Testis (tissue), 2 donors: ENCODE measurements at regions not wholly inside any gene's neighbourhood (a gene's known extent, or its start where the extent isn't known, plus 50 kb on each side); places are given as distances from the start of the nearest gene placed in this dataset.

ENCODE experiments used
- DNase-seq: peaks from one replicate; pipeline ENCODE4 v3.0.0-alpha.2; 2019
- H3K27ac ChIP-seq, 2 donors: fragments of 200-600 bp; sonication (generic); one replicate each; pipeline ENCODE4 v1.5.1; 2019
- H3K27me3 ChIP-seq: fragments of 200-600 bp; sonication (generic); one replicate; pipeline ENCODE4 v1.5.1; 2019
- H3K36me3 ChIP-seq: fragments of 200-600 bp; sonication (generic); one replicate; pipeline ENCODE4 v1.5.1; 2017; ENCODE audit warnings: low read depth; ENCODE audit errors: missing control alignments
- H3K4me1 ChIP-seq: fragments of 200-600 bp; sonication (generic); one replicate; pipeline ENCODE4 v1.5.1; 2019
- H3K4me3 ChIP-seq, 2 donors: fragments of 200-600 bp; sonication (generic); one replicate each; pipeline ENCODE4 v1.5.1; 2017 to 2019
- H3K9me3 ChIP-seq: fragments of 200-600 bp; sonication (generic); one replicate; pipeline ENCODE4 v1.5.1; 2017
- CTCF ChIP-seq, 3 experiments: fragments of 450-650 bp in 2 of 3; fragments of 200-600 bp in 1 of 3; sonication (generic) in 1 of 3; IDR thresholded peaks; one replicate each; pipeline ENCODE4 v1.5.1; 2016 to 2019; ENCODE audit warnings: antibody characterized with exemption in 3 of 3, mild to moderate bottlenecking in 2 of 3, moderate library complexity in 1 of 3
- POLR2A ChIP-seq: fragments of 450-650 bp; IDR thresholded peaks from one replicate; pipeline ENCODE4 v1.6.1; 2017; ENCODE audit warnings: antibody characterized with exemption, mild to moderate bottlenecking, moderate library complexity
- WGBS, 2 donors: methylation state at CpG; one replicate each; pipeline ENCODE4 v1.1.5; 2018; 5-methylcytosine and 5-hydroxymethylcytosine counted together
- intact Hi-C: fragments of 100-400 bp; cut with DNase I; formaldehyde crosslinking; loops from one replicate; pipeline ENCODE4 v1.15.1; 2023; ENCODE audit warnings: low total_unique reads

GRCh38 chr2:204272610-204273287 is 272.5 kb upstream of the PARD3B start:
- no peak for DNase-seq
- intact Hi-C loops: no loop called here
- no peaks in the 10 kb centered on the region for H3K4me1 ChIP-seq
- no peaks in the 10 kb centered on the region for H3K9me3 ChIP-seq
- no peaks in the 10 kb centered on the region for H3K27me3 ChIP-seq
- H3K4me3 ChIP-seq: no peak overlapping the region
- WGBS, 2 donors: 85 to 86% methylated on average over 2 of the region's 2 CpGs
- H3K27ac ChIP-seq: no peak overlapping the region
- TF ChIP-seq CTCF (IDR thresholded peaks at IDR 0.05): no peak
- no peak for TF ChIP-seq POLR2A
- H3K36me3 ChIP-seq: no peaks in the 10 kb centered on the region

- Histone ChIP-seq H3K36me3 (no peaks in the 10 kb centered on the region), H3K27me3 (no peaks in the 10 kb centered on the region), H3K4me1 (no peaks in the 10 kb centered on the region), H3K9me3 (no peaks in the 10 kb centered on the region), H3K27ac (no peak overlapping the region), H3K4me3 (no peak overlapping the region)
- 86 to 98% methylated on average over 2 of the region's 2 CpGs for WGBS, 2 donors
- TF ChIP-seq POLR2A (no peak), CTCF (IDR thresholded peaks at IDR 0.05) (no peak)
- intact Hi-C loops: no loop called here
- no peak for DNase-seq
These were observed 270.8 kb upstream of the PARD3B start for GRCh38 chr2:204274429-204274828.

GRCh38 chr2:204274991-204275390 is 270.3 kb upstream of the PARD3B start:
- WGBS, 2 donors: 79 to 91% methylated on average over 2 of the region's 2 CpGs
- H3K27ac ChIP-seq: no peak overlapping the region

GRCh38 chr2:204277226-204277625 is 268.0 kb upstream of the PARD3B start:
- Histone ChIP-seq H3K4me1 (no peaks in the 10 kb centered on the region), H3K4me3 (no peak overlapping the region), H3K27ac (no peak overlapping the region), H3K27me3 (no peaks in the 10 kb centered on the region), H3K36me3 (no peaks in the 10 kb centered on the region), H3K9me3 (no peaks in the 10 kb centered on the region)
- TF ChIP-seq POLR2A (no peak), CTCF (IDR thresholded peaks at IDR 0.05) (no peak)
- no peak for DNase-seq
- intact Hi-C loops: no loop called here

More at GRCh38 chr2:204274991-204275390, 270.3 kb upstream of the PARD3B start:
- intact Hi-C loops: no loop called here
- no peaks in the 10 kb centered on the region for H3K9me3 ChIP-seq
- no peaks in the 10 kb centered on the region for H3K36me3 ChIP-seq
- H3K27me3 ChIP-seq: no peaks in the 10 kb centered on the region
- no peak for DNase-seq
- no peak overlapping the region for H3K4me3 ChIP-seq
- TF ChIP-seq CTCF (IDR thresholded peaks at IDR 0.05) (no peak), POLR2A (no peak)
- H3K4me1 ChIP-seq: no peaks in the 10 kb centered on the region

- H3K27me3 ChIP-seq: no peaks in the 10 kb centered on the region
- TF ChIP-seq CTCF (IDR thresholded peaks at IDR 0.05) (no peak), POLR2A (no peak)
- WGBS, 2 donors: 95% methylated on average over 1 of the region's 1 CpG
- no peaks in the 10 kb centered on the region for H3K4me1 ChIP-seq
- no peak overlapping the region for H3K4me3 ChIP-seq
- H3K36me3 ChIP-seq: no peaks in the 10 kb centered on the region
- no peaks in the 10 kb centered on the region for H3K9me3 ChIP-seq
- intact Hi-C loops: no loop called here
- DNase-seq: no peak
- H3K27ac ChIP-seq: no peak overlapping the region
These were observed 266.8 kb upstream of the PARD3B start for GRCh38 chr2:204278454-204278853.
